GM19397 (cell line): ENCODE measurements at regions not wholly inside any gene's neighbourhood (a gene's known extent, or its start where the extent isn't known, plus 50 kb on each side); places are given as distances from the start of the nearest gene placed in this dataset.

ENCODE experiments used
- ATAC-seq: cut with Tn5 transposase; IDR thresholded peaks from one replicate; pipeline ENCODE4 v1.9.1; 2021; ENCODE audit warnings: mild to moderate bottlenecking, moderate library complexity; ENCODE audit not compliant: unreplicated experiment

GRCh38 chr20:56949318-56949717 is 317.1 kb downstream of the BMP7 start:
- no peak for ATAC-seq

- ATAC-seq, result no peak
These were observed 314.0 kb downstream of the BMP7 start for GRCh38 chr20:56952258-56953047.

DNA sequence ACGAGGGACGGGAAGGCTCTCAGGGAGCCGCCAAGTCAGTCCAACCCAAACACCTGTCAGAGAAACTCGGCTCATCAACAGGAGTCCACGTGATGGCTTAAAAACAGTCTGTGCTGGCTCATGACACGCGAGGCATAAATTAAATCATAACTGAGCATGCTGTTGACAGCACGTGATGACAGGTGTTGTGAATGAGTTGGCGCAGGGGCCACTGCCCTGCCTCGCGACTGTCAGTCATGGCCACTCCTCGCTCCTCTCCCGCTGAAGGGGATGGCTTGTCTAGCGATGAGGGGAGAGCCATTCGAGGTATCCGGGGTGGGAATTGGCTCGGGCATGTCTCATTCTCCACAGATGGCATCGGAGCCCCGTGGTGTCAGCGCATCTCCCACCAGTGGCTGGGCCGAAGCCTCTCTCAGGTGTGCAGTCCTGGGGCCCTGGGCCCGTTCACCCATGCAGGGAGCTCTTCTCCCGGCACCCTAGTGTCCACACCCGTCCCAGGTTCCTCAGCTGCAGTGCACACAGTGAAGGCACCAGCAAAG is 313.3 kb downstream of the BMP7 start:
- ATAC-seq, result no peak

DNA sequence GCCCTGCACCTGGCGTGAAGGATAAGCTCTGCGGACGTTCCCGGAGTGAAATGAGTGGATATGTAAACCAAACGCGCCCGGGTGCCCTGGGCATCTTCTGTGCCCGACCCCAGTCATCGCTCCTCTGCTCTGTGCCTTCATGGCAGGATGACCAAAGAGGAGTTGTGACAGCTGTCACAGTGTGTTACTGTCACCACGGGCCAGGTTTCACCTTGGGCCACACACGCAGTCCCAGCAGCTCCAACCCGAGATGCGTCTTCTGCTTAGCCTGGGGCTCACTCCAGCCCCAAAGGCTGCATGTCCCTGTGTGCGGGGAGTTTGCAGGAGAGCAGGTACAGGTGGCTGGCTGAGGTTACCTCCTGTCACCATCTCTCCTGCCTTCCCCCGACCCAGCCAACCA is 311.6 kb downstream of the BMP7 start:
- no peak for ATAC-seq

DNA sequence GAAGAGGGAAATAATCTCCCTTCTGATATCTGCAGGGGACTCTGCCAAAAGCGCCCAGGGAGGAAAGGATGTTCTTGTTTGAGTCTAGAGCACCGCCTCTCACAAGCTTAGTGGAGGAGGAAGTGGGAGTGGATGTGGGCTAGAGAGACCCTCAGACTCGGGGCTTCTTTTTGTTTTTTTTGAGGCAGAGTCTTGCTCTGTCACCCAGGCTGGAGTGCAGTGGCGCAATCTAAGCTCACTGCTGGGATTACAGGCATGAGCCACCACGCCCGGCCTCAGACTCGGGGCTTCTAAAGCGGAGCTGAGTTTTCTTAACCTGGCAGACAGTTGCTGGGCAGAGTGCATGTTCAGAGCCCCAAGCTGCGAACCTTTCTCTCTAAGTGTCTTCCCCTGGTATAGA is 310.8 kb downstream of the BMP7 start:
- ATAC-seq, result no peak

GRCh38 chr20:56956534-56956933 is 309.9 kb downstream of the BMP7 start:
- ATAC-seq, result no peak

GRCh38 chr20:56957737-56958553 is 308.5 kb downstream of the BMP7 start:
- no peak for ATAC-seq

- no peak for ATAC-seq
These were observed 301.5 kb downstream of the BMP7 start for GRCh38 chr20:56964901-56965300.

DNA sequence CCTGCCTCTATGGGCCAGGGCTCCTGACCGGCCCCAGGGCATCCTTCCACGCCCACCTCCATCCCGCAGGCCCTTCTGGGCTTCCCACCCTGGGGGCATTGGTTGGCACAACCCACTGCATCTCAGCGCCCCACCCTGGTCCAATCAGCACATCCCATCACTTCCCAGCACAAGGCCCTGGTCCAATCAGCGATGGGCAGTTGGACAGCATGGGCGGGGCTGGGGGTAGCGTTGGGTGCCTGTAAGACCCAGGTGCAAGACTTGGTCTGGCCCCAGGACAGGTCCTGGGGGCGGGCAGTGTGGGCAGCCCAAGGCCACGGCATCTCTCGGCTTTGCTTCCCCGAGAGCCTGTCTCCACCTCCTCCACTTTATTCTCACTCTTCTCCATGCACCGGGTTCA is 298.5 kb downstream of the BMP7 start:
- no peak for ATAC-seq

- ATAC-seq, result no peak
These were observed 297.9 kb downstream of the BMP7 start for GRCh38 chr20:56968376-56969048.

GRCh38 chr20:56974499-56975250 is 291.8 kb downstream of the BMP7 start:
- ATAC-seq, result no peak

- ATAC-seq, result no peak
These were observed 290.6 kb downstream of the BMP7 start for GRCh38 chr20:56975838-56976237.

GRCh38 chr20:56976336-56976735 is 290.1 kb downstream of the BMP7 start:
- ATAC-seq, result no peak

GRCh38 chr20:56978475-56978874 is 288.0 kb downstream of the BMP7 start:
- ATAC-seq, result no peak

- ATAC-seq, result no peak
These were observed 287.3 kb downstream of the BMP7 start for GRCh38 chr20:56979125-56979524.

DNA sequence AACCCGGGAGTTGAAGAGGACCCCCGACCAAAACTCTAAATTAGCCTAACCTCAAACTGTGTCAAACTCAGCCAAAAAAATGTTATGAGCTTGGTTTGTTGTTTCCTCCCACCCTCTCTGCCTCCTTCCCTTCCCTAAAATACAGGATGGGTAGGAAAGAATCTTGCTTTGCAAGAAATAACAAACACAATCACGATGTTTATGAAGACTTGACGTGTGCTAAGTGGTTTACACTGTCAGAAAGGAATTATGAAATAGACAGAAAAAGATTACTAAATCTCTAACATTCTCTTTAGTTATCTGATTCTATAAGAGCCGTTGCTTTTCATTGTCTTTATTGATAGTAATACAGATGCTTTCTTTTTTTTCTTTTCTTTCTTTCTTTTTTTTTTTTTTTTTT is 285.1 kb downstream of the BMP7 start:
- no peak for ATAC-seq

DNA sequence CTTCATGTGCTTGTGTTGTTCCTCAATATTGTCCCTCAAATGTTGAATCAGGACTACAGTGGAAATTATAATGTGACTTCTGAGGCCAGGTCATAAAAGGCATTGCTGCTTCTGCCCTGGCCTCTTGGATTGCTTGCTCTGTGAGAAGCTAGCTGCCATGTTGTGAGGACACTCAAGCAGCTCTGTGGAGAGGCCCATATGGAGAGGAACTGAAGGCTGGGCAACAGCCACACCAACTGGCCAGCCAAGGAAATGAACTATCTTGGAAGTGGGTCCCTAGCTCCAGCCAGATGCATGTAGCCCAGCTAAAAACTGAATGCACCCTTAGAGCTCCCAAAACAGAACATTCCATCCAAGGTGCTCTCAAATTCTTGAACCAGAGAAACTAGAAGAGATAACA is 282.6 kb downstream of the BMP7 start:
- no peak for ATAC-seq

- no peak for ATAC-seq
These were observed 281.3 kb downstream of the BMP7 start for GRCh38 chr20:56985066-56985685.

DNA sequence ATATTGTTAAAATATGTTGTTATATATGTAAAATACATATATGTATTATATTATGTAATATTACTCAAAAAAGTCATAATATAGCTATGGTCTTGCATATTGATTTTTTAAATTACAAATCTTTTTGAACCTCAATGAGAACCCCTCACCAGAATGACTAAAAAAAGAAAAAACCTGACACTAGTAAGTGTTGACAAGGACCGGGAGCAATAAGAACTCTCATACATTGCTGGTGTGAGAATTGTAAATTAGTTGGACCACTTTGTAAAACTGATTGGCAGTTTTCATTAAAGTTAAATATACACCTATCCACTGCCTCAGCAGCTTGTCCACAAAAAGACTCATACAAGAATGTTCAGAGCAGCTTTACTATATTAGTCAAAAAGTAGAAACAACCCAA is 280.0 kb downstream of the BMP7 start:
- no peak for ATAC-seq
